Prostate gland (tissue), 2 donors: ENCODE measurements at regions not wholly inside any gene's neighbourhood (a gene's known extent, or its start where the extent isn't known, plus 50 kb on each side); places are given as distances from the start of the nearest gene placed in this dataset.

Experiments used
- DNase-seq: peaks from one replicate; pipeline ENCODE4 v3.0.0-alpha.2; 2019; ENCODE audit warnings: low spot score
- H3K27ac ChIP-seq, 2 donors: fragments of 200-600 bp; sonication (generic); 2 replicates each; pipeline ENCODE4 v1.5.1; 2017 to 2019
- H3K27me3 ChIP-seq: fragments of 200-600 bp; sonication (generic); replicated peaks from 2 replicates; pipeline ENCODE4 v1.5.1; 2019; ENCODE audit not compliant: insufficient read depth
- H3K36me3 ChIP-seq, 2 donors: fragments of 200-600 bp; sonication (generic); 1 replicate in 1 of 2; 2 replicates in 1 of 2; pipeline versions ENCODE4 v1.5.1 to v1.8.1; 2017 to 2019
- H3K4me1 ChIP-seq: fragments of 200-600 bp; sonication (generic); replicated peaks from 2 replicates; pipeline ENCODE4 v1.5.1; 2019
- H3K4me3 ChIP-seq, 2 donors: fragments of 200-600 bp; sonication (generic); 2 replicates each; pipeline ENCODE4 v1.5.1; 2017 to 2019
- H3K9me3 ChIP-seq: fragments of 200-600 bp; sonication (generic); 2 replicates; pipeline ENCODE4 v1.5.1; 2017
- CTCF ChIP-seq, 4 experiments: fragments of 200-600 bp in 2 of 4; fragments of 450-650 bp in 2 of 4; sonication (generic) in 2 of 4; IDR thresholded peaks; 1 replicate in 3 of 4; 2 replicates in 1 of 4; pipeline ENCODE4 v1.5.1; 2016 to 2019; ENCODE audit warnings: antibody characterized with exemption in 4 of 4, mild to moderate bottlenecking in 2 of 4, moderate library complexity in 2 of 4
- POLR2A ChIP-seq: fragments of 450-650 bp; IDR thresholded peaks from one replicate; pipeline ENCODE4 v1.6.1; 2016; ENCODE audit warnings: antibody characterized with exemption, mild to moderate bottlenecking
- POLR2AphosphoS5 ChIP-seq: sonication (generic); formaldehyde crosslinking; IDR thresholded peaks from one replicate; pipeline ENCODE4 v1.6.1; 2017; ENCODE audit warnings: antibody characterized with exemption
- WGBS: methylation state at CpG from one replicate; pipeline ENCODE4 v1.1.5; 2018; 5-methylcytosine and 5-hydroxymethylcytosine counted together
- intact Hi-C: fragments of 100-400 bp; cut with DNase I; formaldehyde crosslinking; loops from one replicate; pipeline ENCODE4 v1.14.2; 2022

GRCh38 chr2:123746006-123746405 is 279.1 kb upstream of the CNTNAP5 start:
- no peak overlapping the region for H3K4me3 ChIP-seq
- WGBS = 91% methylated on average over 1 of the region's 1 CpG
- H3K4me1 ChIP-seq = no peaks in the 10 kb centered on the region
- DNase-seq = no peak
- no peak for TF ChIP-seq CTCF (IDR thresholded peaks at IDR 0.05)
- no peak for TF ChIP-seq POLR2AphosphoS5
- no peak for TF ChIP-seq POLR2A
- no peaks in the 10 kb centered on the region for H3K9me3 ChIP-seq
- no peaks in the 10 kb centered on the region for H3K36me3 ChIP-seq
- no peaks in the 10 kb centered on the region for H3K27me3 ChIP-seq
- no peak overlapping the region for H3K27ac ChIP-seq
- intact Hi-C loops = no loop called here

- TF ChIP-seq POLR2A (no peak), POLR2AphosphoS5 (no peak), CTCF (IDR thresholded peaks at IDR 0.05) (no peak)
- intact Hi-C loops = no loop called here
- DNase-seq = no peak
- H3K4me3 ChIP-seq = no peak overlapping the region
- WGBS = 76% methylated on average over 2 of the region's 2 CpGs
- no peaks in the 10 kb centered on the region for H3K36me3 ChIP-seq
- no peaks in the 10 kb centered on the region for H3K27me3 ChIP-seq
- H3K9me3 ChIP-seq = no peaks in the 10 kb centered on the region
- H3K27ac ChIP-seq = no peak overlapping the region
- no peaks in the 10 kb centered on the region for H3K4me1 ChIP-seq
Measured at GRCh38 chr2:123747326-123747725, 277.8 kb upstream of the CNTNAP5 start.

GRCh38 chr2:123762221-123762620 is 262.9 kb upstream of the CNTNAP5 start:
- 87% methylated on average over 6 of the region's 6 CpGs for WGBS
- no peak overlapping the region for H3K27ac ChIP-seq
- H3K4me3 ChIP-seq = no peak overlapping the region
- no peak for TF ChIP-seq POLR2A
- TF ChIP-seq CTCF (IDR thresholded peaks at IDR 0.05) = no peak
- no peak for TF ChIP-seq POLR2AphosphoS5
- H3K36me3 ChIP-seq = no peaks in the 10 kb centered on the region
- H3K27me3 ChIP-seq = no peaks in the 10 kb centered on the region
- no peaks in the 10 kb centered on the region for H3K9me3 ChIP-seq
- DNase-seq = no peak
- intact Hi-C loops = no loop called here
- H3K4me1 ChIP-seq = no peaks in the 10 kb centered on the region

GRCh38 chr2:123768233-123768632 is 256.9 kb upstream of the CNTNAP5 start:
- H3K27me3 ChIP-seq = no peaks in the 10 kb centered on the region
- intact Hi-C loops = no loop called here
- WGBS = 86% methylated on average over 2 of the region's 2 CpGs
- H3K27ac ChIP-seq = no peak overlapping the region
- H3K4me3 ChIP-seq = no peak overlapping the region
- DNase-seq = no peak
- TF ChIP-seq CTCF (IDR thresholded peaks at IDR 0.05) = no peak
- no peak for TF ChIP-seq POLR2AphosphoS5
- no peak for TF ChIP-seq POLR2A
- no peaks in the 10 kb centered on the region for H3K36me3 ChIP-seq
- no peaks in the 10 kb centered on the region for H3K9me3 ChIP-seq
- H3K4me1 ChIP-seq = no peaks in the 10 kb centered on the region

GRCh38 chr2:123769001-123769400 is 256.1 kb upstream of the CNTNAP5 start:
- intact Hi-C loops = no loop called here
- Histone ChIP-seq H3K9me3 (no peaks in the 10 kb centered on the region), H3K4me1 (no peaks in the 10 kb centered on the region), H3K4me3 (no peak overlapping the region), H3K27me3 (no peaks in the 10 kb centered on the region), H3K27ac (no peak overlapping the region), H3K36me3 (no peaks in the 10 kb centered on the region)
- 59% methylated on average over 2 of the region's 2 CpGs for WGBS
- TF ChIP-seq CTCF (IDR thresholded peaks at IDR 0.05) = no peak
- TF ChIP-seq POLR2A = no peak
- TF ChIP-seq POLR2AphosphoS5 = no peak
- no peak for DNase-seq
